ENCODE measurements at regions not wholly inside any gene's neighbourhood (a gene's known extent, or its start where the extent isn't known, plus 50 kb on each side); places are given as distances from the start of the nearest gene placed in this dataset.

DNA sequence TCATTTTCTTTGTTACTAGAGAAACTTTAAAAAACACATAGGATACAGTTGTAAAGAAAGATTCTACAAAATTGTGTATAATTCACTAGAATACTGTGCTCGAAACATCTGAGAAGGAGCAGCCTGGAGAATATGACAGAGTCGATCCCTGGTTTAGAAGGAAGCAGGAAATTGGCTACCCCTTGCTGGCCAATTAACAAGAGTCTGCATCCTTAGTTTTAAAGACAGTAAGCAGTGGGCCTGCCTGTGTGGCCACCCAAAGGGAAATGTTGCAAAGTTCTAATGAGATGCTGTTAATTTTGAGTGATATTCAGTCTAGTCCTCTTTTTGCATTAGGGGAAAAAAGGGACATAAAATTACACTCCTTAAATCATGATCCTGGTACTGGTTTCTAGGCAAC is 988.6 kb downstream of the PCDH17 start:
- TF ChIP-seq ZNF629 (tag by site-specific recombination; IDR thresholded peaks at IDR 0.05) (no peak), ZNF350 (tag by site-specific recombination; IDR thresholded peaks at IDR 0.05) (no peak)
- TF ChIP-seq, protein P1, sequence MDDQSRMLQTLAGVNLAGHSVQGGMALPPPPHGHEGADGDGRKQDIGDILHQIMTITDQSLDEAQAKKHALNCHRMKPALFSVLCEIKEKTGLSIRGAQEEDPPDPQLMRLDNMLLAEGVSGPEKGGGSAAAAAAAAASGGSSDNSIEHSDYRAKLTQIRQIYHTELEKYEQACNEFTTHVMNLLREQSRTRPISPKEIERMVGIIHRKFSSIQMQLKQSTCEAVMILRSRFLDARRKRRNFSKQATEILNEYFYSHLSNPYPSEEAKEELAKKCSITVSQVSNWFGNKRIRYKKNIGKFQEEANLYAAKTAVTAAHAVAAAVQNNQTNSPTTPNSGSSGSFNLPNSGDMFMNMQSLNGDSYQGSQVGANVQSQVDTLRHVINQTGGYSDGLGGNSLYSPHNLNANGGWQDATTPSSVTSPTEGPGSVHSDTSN (CRISPR knock-in tag; IDR thresholded peaks at IDR 0.05) = no peak
- TF ChIP-seq, protein P2, sequence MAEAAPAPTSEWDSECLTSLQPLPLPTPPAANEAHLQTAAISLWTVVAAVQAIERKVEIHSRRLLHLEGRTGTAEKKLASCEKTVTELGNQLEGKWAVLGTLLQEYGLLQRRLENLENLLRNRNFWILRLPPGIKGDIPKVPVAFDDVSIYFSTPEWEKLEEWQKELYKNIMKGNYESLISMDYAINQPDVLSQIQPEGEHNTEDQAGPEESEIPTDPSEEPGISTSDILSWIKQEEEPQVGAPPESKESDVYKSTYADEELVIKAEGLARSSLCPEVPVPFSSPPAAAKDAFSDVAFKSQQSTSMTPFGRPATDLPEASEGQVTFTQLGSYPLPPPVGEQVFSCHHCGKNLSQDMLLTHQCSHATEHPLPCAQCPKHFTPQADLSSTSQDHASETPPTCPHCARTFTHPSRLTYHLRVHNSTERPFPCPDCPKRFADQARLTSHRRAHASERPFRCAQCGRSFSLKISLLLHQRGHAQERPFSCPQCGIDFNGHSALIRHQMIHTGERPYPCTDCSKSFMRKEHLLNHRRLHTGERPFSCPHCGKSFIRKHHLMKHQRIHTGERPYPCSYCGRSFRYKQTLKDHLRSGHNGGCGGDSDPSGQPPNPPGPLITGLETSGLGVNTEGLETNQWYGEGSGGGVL (tag by site-specific recombination; IDR thresholded peaks at IDR 0.05) = no peak

All from HEK293 (cell line).